ENCODE measurements at regions not wholly inside any gene's neighbourhood (a gene's known extent, or its start where the extent isn't known, plus 50 kb on each side); places are given as distances from the start of the nearest gene placed in this dataset.
"Not testable (repeated sequence)": the region's sequence is repeated elsewhere in the genome, so short reads cannot be mapped to it uniquely, and the experiment has no call there.

- DNase-seq (ENCODE audit: low read depth) = no peak
These were observed 105.4 kb upstream of the BET1 start for GRCh38 chr7:94109556-94109955.

- DNase-seq (ENCODE audit: low read depth) = no peak
These were observed 106.9 kb upstream of the BET1 start for GRCh38 chr7:94111009-94111408.

GRCh38 chr7:94115316-94115715 is 111.2 kb upstream of the BET1 start:
- no peak for DNase-seq (ENCODE audit: low read depth)

GRCh38 chr7:94123136-94123535 is 119.0 kb upstream of the BET1 start:
- DNase-seq (ENCODE audit: low read depth) = no peak

- DNase-seq (ENCODE audit: low read depth) = no peak
These were observed 122.9 kb upstream of the BET1 start for GRCh38 chr7:94127026-94127425.

- no peak for DNase-seq (ENCODE audit: low read depth)
These were observed 123.9 kb upstream of the BET1 start for GRCh38 chr7:94128072-94128471.

- DNase-seq (ENCODE audit: low read depth) = no peak
These were observed 125.4 kb upstream of the BET1 start for GRCh38 chr7:94129443-94130140.

- DNase-seq (ENCODE audit: low read depth) = no peak
These were observed 126.6 kb upstream of the BET1 start for GRCh38 chr7:94130716-94131115.

- no peak for DNase-seq (ENCODE audit: low read depth)
These were observed 129.3 kb upstream of the BET1 start for GRCh38 chr7:94133460-94133859.

- no peak for DNase-seq (ENCODE audit: low read depth)
These were observed 131.0 kb upstream of the BET1 start for GRCh38 chr7:94135180-94135579.

- DNase-seq (ENCODE audit: low read depth) = no peak
These were observed 138.1 kb upstream of the BET1 start for GRCh38 chr7:94142281-94142680.

- DNase-seq (ENCODE audit: low read depth) = no peak
These were observed 141.4 kb upstream of the BET1 start for GRCh38 chr7:94145602-94146001.

- DNase-seq (ENCODE audit: low read depth) = no peak
These were observed 142.3 kb upstream of the BET1 start for GRCh38 chr7:94146408-94146807.

- DNase-seq (ENCODE audit: low read depth) = no peak
These were observed 145.8 kb upstream of the BET1 start for GRCh38 chr7:94149789-94150545.

GRCh38 chr7:94154182-94154581 is 150.0 kb upstream of the BET1 start:
- no peak for DNase-seq (ENCODE audit: low read depth)

GRCh38 chr7:94154858-94155257 is 150.7 kb upstream of the BET1 start:
- DNase-seq (ENCODE audit: low read depth) = no peak

- not testable (repeated sequence) for DNase-seq (ENCODE audit: low read depth)
These were observed 153.6 kb upstream of the BET1 start for GRCh38 chr7:94157659-94158306.

- no peak for DNase-seq (ENCODE audit: low read depth)
These were observed 156.7 kb upstream of the BET1 start for GRCh38 chr7:94160719-94161435.

- DNase-seq (ENCODE audit: low read depth) = no peak
These were observed 157.3 kb upstream of the BET1 start for GRCh38 chr7:94161476-94161875.

- no peak for DNase-seq (ENCODE audit: low read depth)
These were observed 165.5 kb upstream of the BET1 start for GRCh38 chr7:94169682-94170081.

GRCh38 chr7:94170836-94171235 is 166.7 kb upstream of the BET1 start:
- no peak for DNase-seq (ENCODE audit: low read depth)

- no peak for DNase-seq (ENCODE audit: low read depth)
These were observed 169.3 kb upstream of the BET1 start for GRCh38 chr7:94173436-94173835.

GRCh38 chr7:94174375-94174774 is 170.2 kb upstream of the BET1 start:
- no peak for DNase-seq (ENCODE audit: low read depth)

All from stimulated activated CD8-positive, alpha-beta memory T cell treated with anti-CD3 and anti-CD28 coated beads, Interleukin-12 subunit alpha, Interleukin-12 subunit beta, amount 100 ng/mL, for 1 hour (primary cell).